HEK293 (cell line): ENCODE measurements at regions not wholly inside any gene's neighbourhood (a gene's known extent, or its start where the extent isn't known, plus 50 kb on each side); places are given as distances from the start of the nearest gene placed in this dataset.

Experiments
- ZBTB8A ChIP-seq: fragments of 450-650 bp; formaldehyde crosslinking; IDR thresholded peaks from 2 replicates; pipeline ENCODE4 v1.5.1; 2016; ENCODE audit warnings: missing biosample characterization, missing genetic modification characterization
- ZFP3 ChIP-seq: fragments of 450-650 bp; formaldehyde crosslinking; IDR thresholded peaks from 2 replicates; pipeline ENCODE4 v1.5.1; 2016; ENCODE audit warnings: low read depth, missing biosample characterization, missing genetic modification characterization
- ZNF501 ChIP-seq: fragments of 450-650 bp; formaldehyde crosslinking; IDR thresholded peaks from 2 replicates; pipeline ENCODE4 v1.5.1; 2016; ENCODE audit warnings: missing biosample characterization, missing genetic modification characterization
- ZNF785 ChIP-seq: fragments of 450-650 bp; formaldehyde crosslinking; IDR thresholded peaks from 2 replicates; pipeline ENCODE4 v1.5.1; 2016; ENCODE audit warnings: missing biosample characterization, missing genetic modification characterization
- ZNF792 ChIP-seq: fragments of 450-650 bp; formaldehyde crosslinking; IDR thresholded peaks from 2 replicates; pipeline ENCODE4 v1.5.1; 2016; ENCODE audit warnings: missing biosample characterization, missing genetic modification characterization
- TF ChIP-seq, protein P1 (sequence below): fragments of 450-650 bp; formaldehyde crosslinking; IDR thresholded peaks from 2 replicates; pipeline ENCODE4 v1.5.1; 2016; ENCODE audit warnings: missing biosample characterization, missing genetic modification characterization
- TF ChIP-seq, protein P2 (sequence below): fragments of 450-650 bp; formaldehyde crosslinking; IDR thresholded peaks from 2 replicates; pipeline ENCODE4 v1.5.1; 2016; ENCODE audit warnings: missing biosample characterization, missing genetic modification characterization
- TF ChIP-seq, protein P3 (sequence below): fragments of 450-650 bp; formaldehyde crosslinking; IDR thresholded peaks from 2 replicates; pipeline ENCODE4 v1.5.1; 2016; ENCODE audit warnings: missing biosample characterization, missing genetic modification characterization, low read depth

GRCh38 chr2:103264058-103264768 lies 502.4 kb downstream of the TMEM182 start:
- TF ChIP-seq, protein P1, sequence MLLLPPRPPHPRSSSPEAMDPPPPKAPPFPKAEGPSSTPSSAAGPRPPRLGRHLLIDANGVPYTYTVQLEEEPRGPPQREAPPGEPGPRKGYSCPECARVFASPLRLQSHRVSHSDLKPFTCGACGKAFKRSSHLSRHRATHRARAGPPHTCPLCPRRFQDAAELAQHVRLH, result no peak
- TF ChIP-seq, protein P2, sequence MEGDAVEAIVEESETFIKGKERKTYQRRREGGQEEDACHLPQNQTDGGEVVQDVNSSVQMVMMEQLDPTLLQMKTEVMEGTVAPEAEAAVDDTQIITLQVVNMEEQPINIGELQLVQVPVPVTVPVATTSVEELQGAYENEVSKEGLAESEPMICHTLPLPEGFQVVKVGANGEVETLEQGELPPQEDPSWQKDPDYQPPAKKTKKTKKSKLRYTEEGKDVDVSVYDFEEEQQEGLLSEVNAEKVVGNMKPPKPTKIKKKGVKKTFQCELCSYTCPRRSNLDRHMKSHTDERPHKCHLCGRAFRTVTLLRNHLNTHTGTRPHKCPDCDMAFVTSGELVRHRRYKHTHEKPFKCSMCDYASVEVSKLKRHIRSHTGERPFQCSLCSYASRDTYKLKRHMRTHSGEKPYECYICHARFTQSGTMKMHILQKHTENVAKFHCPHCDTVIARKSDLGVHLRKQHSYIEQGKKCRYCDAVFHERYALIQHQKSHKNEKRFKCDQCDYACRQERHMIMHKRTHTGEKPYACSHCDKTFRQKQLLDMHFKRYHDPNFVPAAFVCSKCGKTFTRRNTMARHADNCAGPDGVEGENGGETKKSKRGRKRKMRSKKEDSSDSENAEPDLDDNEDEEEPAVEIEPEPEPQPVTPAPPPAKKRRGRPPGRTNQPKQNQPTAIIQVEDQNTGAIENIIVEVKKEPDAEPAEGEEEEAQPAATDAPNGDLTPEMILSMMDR, result no peak
- TF ChIP-seq, protein P3, sequence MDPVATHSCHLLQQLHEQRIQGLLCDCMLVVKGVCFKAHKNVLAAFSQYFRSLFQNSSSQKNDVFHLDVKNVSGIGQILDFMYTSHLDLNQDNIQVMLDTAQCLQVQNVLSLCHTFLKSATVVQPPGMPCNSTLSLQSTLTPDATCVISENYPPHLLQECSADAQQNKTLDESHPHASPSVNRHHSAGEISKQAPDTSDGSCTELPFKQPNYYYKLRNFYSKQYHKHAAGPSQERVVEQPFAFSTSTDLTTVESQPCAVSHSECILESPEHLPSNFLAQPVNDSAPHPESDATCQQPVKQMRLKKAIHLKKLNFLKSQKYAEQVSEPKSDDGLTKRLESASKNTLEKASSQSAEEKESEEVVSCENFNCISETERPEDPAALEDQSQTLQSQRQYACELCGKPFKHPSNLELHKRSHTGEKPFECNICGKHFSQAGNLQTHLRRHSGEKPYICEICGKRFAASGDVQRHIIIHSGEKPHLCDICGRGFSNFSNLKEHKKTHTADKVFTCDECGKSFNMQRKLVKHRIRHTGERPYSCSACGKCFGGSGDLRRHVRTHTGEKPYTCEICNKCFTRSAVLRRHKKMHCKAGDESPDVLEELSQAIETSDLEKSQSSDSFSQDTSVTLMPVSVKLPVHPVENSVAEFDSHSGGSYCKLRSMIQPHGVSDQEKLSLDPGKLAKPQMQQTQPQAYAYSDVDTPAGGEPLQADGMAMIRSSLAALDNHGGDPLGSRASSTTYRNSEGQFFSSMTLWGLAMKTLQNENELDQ (tag by site-specific recombination), result no peak
- TF ChIP-seq ZNF792 (no peak), ZNF501 (tag by site-specific recombination) (no peak), ZNF785 (tag by site-specific recombination) (no peak), ZFP3 (tag by site-specific recombination) (no peak), ZBTB8A (no peak)
